Kidney tubule cell (primary cell): ENCODE measurements at regions not wholly inside any gene's neighbourhood (a gene's known extent, or its start where the extent isn't known, plus 50 kb on each side); places are given as distances from the start of the nearest gene placed in this dataset.
"Not testable (repeated sequence)": the region's sequence is repeated elsewhere in the genome, so short reads cannot be mapped to it uniquely, and the experiment has no call there.

Source experiments
- DNase-seq: peaks from one replicate; pipeline ENCODE4 v3.0.0-alpha.2; 2018; ENCODE audit warnings: low spot score

DNA sequence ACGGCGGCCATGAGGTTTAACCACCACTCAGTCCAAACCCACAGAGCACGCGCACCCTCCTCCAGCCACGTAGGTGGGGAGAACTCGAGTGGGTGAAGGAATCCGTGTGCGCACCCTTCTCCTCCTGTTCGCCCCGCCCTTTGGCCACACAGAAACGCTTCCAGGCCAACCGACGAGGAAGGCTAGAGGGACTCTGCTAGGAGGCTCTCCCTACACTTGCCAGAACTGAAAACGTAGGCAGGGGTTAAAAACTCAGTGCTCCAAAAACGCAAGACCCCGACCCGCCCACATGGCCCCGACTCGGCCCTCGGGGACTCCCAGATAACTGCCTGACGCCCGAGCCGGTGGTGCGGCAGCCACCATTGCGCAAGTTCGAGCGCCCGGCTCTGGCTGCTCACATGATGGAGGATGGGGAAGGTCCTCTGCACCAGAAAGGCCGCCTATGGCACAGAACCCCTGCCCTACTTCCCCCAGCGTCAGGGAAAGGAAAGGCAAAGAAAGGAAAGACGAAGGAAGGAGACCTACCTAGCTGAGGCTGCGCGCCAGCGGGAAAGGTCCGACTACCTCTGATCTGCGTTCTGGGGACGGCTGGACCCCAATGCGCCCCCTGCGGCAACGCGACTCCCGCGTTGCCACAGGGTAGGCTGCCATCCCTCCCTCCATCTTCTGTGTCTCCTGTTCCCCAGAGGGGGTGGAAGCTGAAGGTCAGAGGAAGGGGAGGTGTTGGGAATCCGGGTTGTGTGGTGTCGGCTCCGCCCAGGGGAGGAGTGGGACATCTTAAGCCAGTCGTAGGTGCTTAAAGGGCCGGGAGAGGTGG is 201.9 kb upstream of the AGTR2 start:
- DNase-seq, result peak; percentile 68

DNA sequence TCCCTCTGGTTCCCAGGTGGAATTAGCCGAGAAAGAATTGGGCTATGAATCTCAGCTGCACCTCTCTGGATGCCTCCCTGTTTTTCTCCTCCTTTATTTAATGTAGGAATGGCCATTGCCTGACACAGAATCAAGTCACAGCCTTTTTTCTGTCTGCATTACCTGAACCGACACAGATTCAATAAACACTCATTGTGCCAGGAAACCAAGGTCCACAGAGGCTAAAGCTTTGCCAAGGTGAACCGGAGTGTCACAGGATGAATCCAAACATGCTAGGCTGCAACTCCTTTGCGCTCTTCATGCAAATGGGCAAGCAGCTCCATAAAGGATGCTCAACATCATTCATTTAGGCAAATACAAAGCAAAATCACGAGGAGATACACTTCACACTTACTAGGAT is 199.8 kb upstream of the AGTR2 start:
- DNase-seq, result no peak

DNA sequence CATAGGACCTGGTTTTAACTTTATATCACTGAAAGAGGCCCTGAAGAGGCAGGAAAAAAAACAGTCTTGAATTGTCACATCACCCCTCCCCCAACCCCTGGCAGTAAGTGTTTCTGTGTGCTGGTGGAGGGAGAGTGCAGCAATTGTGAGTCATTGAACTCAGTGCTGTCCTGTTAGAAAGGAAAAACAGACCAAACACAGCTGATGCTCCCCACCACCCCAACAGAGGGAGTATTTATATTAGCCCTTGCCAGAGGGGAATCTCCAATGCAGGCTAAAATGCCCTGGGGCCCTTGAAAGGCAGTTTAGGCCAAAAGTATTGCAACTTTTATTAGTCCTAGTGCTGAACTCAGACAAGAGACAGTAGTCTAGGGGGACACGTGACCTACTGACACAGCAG is 197.8 kb upstream of the AGTR2 start:
- no peak for DNase-seq

DNA sequence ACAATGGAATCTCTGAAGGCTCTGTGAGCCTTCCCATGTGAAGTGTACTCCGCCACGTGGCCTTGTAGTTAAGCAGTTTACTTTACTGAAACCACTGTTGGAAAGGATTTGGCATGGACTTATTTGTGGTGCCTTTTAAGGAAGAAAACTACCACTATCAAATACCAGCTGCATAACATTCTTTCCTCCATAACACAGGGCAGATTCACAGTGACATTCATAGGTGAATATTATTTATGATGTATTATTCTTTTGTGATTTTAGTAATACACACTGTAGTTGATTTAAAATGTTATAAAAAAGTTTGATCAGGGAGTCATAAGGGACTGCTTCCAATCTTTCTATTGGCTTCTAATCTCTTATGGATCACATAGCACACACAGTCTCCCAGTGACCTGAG is 192.5 kb upstream of the AGTR2 start:
- no peak for DNase-seq

DNA sequence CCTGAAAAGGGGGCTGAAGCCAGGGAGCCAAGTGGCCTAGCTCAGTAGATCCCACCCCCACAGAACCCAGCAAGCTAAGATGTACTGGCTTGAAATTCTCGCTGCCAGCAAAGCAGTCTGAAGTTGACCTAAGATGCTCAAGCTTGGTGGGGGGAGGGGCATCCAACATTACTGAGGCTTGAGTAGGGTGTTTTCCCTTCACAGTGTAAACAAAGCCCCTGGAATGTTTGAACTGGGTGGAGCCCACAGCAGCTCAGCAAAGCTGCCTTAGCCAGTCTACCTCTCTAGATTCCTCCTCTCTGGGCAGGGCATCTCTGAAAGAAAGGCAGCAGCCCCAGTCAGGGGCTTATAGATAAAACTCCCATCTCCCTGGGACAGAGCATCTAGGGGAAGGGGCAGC is 187.4 kb upstream of the AGTR2 start:
- DNase-seq, result not testable (repeated sequence)

DNA sequence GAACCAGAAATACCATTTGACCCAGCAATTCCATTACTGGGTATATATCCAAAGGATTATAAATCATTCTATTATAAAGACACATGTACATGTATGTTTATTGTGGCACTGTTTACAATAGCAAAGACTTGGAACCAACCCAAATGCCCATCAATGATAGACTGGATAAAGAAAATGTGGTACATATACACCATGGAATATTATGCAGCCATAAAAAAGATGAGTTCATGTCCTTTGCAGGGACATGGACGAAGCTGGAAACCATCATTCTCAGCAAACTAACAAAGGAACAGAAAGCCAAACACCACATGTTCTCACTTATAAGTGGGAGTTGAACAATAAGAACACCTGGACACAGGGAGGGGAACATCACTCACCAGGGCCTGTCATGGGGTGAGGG is 183.1 kb upstream of the AGTR2 start:
- DNase-seq, result not testable (repeated sequence)

DNA sequence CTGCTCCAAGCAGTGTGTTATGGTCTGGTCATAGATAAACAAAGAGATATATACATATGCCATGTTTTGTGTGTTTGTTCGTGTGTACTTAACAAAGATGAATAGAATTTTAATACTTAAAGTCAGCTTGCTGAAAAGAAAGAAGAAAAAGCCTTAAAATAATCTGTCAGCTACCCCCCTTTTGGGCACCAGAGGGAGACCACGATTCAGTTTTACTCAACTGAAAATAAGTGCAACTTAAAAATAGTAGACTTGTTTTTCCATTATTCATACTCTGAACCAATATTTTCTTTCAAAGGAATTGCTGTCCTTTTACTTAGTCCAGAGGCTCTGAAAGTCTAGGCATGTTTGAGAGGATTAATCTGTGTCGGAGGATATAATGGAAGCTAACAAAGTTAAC is 181.7 kb upstream of the AGTR2 start:
- DNase-seq, result no peak

DNA sequence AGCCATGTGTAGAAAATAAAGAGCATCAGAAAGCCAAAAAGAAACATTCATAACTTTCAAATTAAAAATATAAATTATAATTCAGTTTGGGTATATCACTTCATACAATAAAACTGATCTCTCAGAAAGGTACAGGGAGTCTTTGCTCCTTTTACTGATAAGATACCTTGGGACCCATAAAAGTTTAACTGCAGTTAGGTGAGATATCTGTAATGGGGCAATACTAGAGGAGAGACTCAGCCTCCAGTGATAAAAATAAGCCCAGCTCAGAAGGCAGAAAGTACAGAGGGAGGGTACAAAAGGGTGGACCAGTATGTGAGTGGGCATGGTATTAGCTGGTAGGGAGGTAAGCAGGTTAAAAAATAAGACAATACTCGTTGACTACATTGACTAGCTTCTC is 180.9 kb upstream of the AGTR2 start:
- no peak for DNase-seq

DNA sequence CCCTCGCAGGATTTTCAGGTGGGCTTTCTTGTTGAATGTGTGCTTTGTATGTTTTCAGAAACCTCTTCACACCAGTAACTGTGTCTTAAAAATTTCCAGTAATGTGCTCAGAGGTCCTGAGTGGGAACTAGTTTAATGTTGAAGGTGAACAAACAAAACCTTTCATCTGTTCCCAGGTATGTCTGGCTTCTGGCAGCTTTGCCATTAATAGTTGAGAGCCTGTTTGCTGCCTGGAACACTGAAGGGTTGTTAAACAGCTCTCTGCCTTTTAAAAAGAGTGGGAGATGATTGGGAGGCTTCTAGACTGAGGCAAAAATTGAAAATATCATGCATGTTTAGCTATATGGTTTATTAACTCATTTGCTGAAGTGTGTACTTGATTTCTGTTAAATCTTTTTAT is 161.2 kb upstream of the AGTR2 start:
- no peak for DNase-seq

DNA sequence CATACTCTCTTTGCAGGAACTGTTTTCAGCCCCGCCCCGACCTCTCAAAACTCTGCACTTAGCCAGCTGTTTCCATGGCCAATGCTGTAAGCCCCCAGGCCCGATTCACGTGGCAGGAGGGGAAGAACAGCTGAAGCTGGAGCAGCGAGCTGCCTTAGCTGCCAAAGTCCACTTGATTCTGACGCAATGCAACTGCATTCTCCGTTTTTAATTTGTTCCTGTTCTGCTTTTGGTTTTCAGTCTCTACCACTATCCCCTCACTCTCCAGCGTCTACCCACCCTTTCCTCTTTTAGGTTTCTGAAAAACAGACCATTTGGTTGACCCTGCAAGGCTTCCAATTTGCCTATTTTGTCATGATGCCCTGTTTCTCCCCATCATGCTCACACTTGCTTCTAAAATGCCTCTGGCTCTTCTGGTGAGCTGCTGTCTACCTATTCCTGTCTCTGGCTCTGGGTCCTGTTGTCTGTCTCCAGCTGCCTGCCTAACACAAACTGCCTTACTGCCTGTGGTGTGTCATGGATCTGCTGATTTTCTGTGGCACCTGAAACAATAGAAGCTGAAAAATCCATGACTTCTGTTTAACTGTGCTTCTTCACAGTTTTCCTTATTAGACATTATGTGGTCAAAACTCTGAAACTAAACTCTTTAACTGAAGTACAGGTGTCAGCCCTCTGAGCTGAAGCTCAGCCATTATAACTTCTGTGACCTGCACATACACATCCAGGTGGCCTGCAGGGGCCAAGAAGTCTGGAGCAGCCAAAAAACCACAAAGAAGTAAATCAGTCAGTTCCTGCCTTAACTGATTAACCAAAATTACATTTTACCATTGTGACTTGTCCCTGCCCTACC is 160.5 kb upstream of the AGTR2 start:
- peak; percentile 11 for DNase-seq

DNA sequence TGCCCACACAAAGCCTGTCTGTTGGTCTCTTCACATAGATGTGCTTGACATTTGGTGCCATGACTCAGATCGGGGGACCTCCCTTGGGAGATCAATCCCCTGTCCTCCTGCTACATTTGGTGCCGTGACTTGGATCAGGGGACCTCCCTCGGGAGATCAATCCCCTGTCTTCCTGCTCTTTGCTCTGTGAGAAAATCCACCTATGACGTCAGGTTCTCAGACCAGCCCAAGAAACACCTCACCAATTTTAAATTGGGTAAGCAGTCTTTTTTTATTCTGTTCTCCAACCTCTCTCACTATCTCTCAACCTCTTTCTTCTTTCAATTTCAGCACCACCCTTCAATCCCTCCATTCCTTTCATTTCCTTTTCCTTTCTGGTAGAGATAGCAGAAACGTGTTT is 159.6 kb upstream of the AGTR2 start:
- no peak for DNase-seq

DNA sequence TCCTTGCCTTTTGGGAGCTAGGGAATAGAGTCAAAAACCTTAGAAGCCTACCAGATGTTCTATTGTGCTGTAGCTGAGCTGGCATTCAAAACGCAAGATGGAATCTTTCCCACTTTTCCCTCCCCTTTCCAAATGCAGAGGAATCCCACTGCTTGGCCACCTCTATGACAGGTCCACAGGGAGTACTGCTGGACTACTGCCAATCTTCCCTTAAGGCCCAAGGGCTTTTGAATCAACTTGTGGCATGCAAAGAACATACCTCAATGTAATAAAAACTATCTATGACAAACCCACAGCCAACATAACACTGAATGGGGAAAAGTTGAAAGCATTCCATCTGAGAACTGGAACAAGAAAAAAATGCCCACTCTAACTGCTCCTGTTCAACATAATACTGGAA is 139.2 kb upstream of the AGTR2 start:
- no peak for DNase-seq
